Suppressor macrophage treated with lipopolysaccharide for 4 hours (primary cell): ENCODE measurements at regions not wholly inside any gene's neighbourhood (a gene's known extent, or its start where the extent isn't known, plus 50 kb on each side); places are given as distances from the start of the nearest gene placed in this dataset.
"Not testable (repeated sequence)": the region's sequence is repeated elsewhere in the genome, so short reads cannot be mapped to it uniquely, and the experiment has no call there.

ENCODE experiments used
- DNase-seq: peaks from one replicate; pipeline ENCODE4 v3.0.0-alpha.2; 2020

- not testable (repeated sequence) for DNase-seq
Observed at GRCh38 chr7:6882321-6882721, 56.2 kb upstream of the CCZ1B start.

- not testable (repeated sequence) for DNase-seq
Observed at GRCh38 chr7:6883756-6884155, 57.7 kb upstream of the CCZ1B start.

- no peak for DNase-seq
Observed at GRCh38 chr7:6886198-6886597, 60.1 kb upstream of the CCZ1B start.

- not testable (repeated sequence) for DNase-seq
Observed at GRCh38 chr7:6888267-6889045, 62.4 kb upstream of the CCZ1B start.

- DNase-seq: no peak
Observed at GRCh38 chr7:6889252-6889812, 63.3 kb upstream of the CCZ1B start.

- not testable (repeated sequence) for DNase-seq
Observed at GRCh38 chr7:6902097-6902518, 76.0 kb upstream of the CCZ1B start.

GRCh38 chr7:6903289-6903688 lies 77.2 kb upstream of the CCZ1B start:
- DNase-seq: not testable (repeated sequence)

GRCh38 chr7:6903792-6904191 lies 77.7 kb upstream of the CCZ1B start:
- not testable (repeated sequence) for DNase-seq

- no peak for DNase-seq
Observed at GRCh38 chr7:6917258-6917657, 91.2 kb upstream of the CCZ1B start.

GRCh38 chr7:6919169-6919568 lies 93.1 kb upstream of the CCZ1B start:
- not testable (repeated sequence) for DNase-seq

- not testable (repeated sequence) for DNase-seq
Observed at GRCh38 chr7:6924523-6924922, 98.4 kb upstream of the CCZ1B start.

GRCh38 chr7:6926193-6927174 lies 100.4 kb upstream of the CCZ1B start:
- DNase-seq: not testable (repeated sequence)

- DNase-seq: not testable (repeated sequence)
Observed at GRCh38 chr7:6927643-6928042, 101.6 kb upstream of the CCZ1B start.

- not testable (repeated sequence) for DNase-seq
Observed at GRCh38 chr7:6929588-6929987, 103.5 kb upstream of the CCZ1B start.

- not testable (repeated sequence) for DNase-seq
Observed at GRCh38 chr7:6930081-6930635, 104.1 kb upstream of the CCZ1B start.

GRCh38 chr7:6930787-6931186 lies 104.7 kb upstream of the CCZ1B start:
- peak; percentile 3 for DNase-seq

- not testable (repeated sequence) for DNase-seq
Observed at GRCh38 chr7:6931456-6931855, 105.4 kb upstream of the CCZ1B start.

GRCh38 chr7:6933954-6934632 lies 108.0 kb upstream of the CCZ1B start:
- DNase-seq: not testable (repeated sequence)

- DNase-seq: no peak
Observed at GRCh38 chr7:6934981-6935380, 108.9 kb upstream of the CCZ1B start.

GRCh38 chr7:6936626-6937025 lies 110.6 kb upstream of the CCZ1B start:
- not testable (repeated sequence) for DNase-seq

GRCh38 chr7:6937746-6938145 lies 111.7 kb upstream of the CCZ1B start:
- DNase-seq: not testable (repeated sequence)

GRCh38 chr7:6938284-6938683 lies 112.2 kb upstream of the CCZ1B start:
- not testable (repeated sequence) for DNase-seq
